Suprapubic skin (tissue), 4 donors: ENCODE measurements at regions not wholly inside any gene's neighbourhood (a gene's known extent, or its start where the extent isn't known, plus 50 kb on each side); places are given as distances from the start of the nearest gene placed in this dataset.

Experiments
- DNase-seq, 2 donors: peaks; one replicate each; pipeline ENCODE4 v3.0.0-alpha.2; 2019; ENCODE audit warnings: low spot score in 2 of 2
- H3K27ac ChIP-seq: fragments of 200-600 bp; sonication (generic); one replicate; pipeline ENCODE4 v1.5.1; 2019
- H3K27me3 ChIP-seq: fragments of 200-600 bp; sonication (generic); one replicate; pipeline ENCODE4 v1.5.1; 2019
- H3K36me3 ChIP-seq: fragments of 200-600 bp; sonication (generic); one replicate; pipeline ENCODE4 v1.5.1; 2019
- H3K4me1 ChIP-seq: fragments of 200-600 bp; sonication (generic); one replicate; pipeline ENCODE4 v1.5.1; 2019
- H3K4me3 ChIP-seq: fragments of 200-600 bp; sonication (generic); one replicate; pipeline ENCODE4 v1.5.1; 2019; ENCODE audit warnings: mild to moderate bottlenecking
- H3K9me3 ChIP-seq: fragments of 200-600 bp; sonication (generic); one replicate; pipeline ENCODE4 v1.5.1; 2019
- EP300 ChIP-seq: sonication (generic); formaldehyde crosslinking; IDR thresholded peaks from one replicate; pipeline ENCODE4 v1.6.1; 2017; ENCODE audit warnings: antibody characterized with exemption
- POLR2A ChIP-seq, 2 donors: fragments of 450-650 bp; IDR thresholded peaks; one replicate each; pipeline ENCODE4 v1.6.1; 2017; ENCODE audit warnings: antibody characterized with exemption in 2 of 2, mild to moderate bottlenecking in 2 of 2, moderate library complexity in 2 of 2
- POLR2AphosphoS5 ChIP-seq, 3 donors: sonication (generic); formaldehyde crosslinking; IDR thresholded peaks; one replicate each; pipeline ENCODE4 v1.6.1; 2017; ENCODE audit warnings: antibody characterized with exemption in 3 of 3
- WGBS: methylation state at CpG from one replicate; pipeline ENCODE4 v1.1.5; 2018; 5-methylcytosine and 5-hydroxymethylcytosine counted together
- TF ChIP-seq, protein P1 (sequence below), 2 donors: fragments of 200-600 bp in 1 of 2; fragments of 450-650 bp in 1 of 2; sonication (generic) in 1 of 2; IDR thresholded peaks; one replicate each; pipeline ENCODE4 v1.5.1; 2016 to 2019; ENCODE audit warnings: antibody characterized with exemption in 2 of 2, mild to moderate bottlenecking in 1 of 2, moderate library complexity in 1 of 2

DNA sequence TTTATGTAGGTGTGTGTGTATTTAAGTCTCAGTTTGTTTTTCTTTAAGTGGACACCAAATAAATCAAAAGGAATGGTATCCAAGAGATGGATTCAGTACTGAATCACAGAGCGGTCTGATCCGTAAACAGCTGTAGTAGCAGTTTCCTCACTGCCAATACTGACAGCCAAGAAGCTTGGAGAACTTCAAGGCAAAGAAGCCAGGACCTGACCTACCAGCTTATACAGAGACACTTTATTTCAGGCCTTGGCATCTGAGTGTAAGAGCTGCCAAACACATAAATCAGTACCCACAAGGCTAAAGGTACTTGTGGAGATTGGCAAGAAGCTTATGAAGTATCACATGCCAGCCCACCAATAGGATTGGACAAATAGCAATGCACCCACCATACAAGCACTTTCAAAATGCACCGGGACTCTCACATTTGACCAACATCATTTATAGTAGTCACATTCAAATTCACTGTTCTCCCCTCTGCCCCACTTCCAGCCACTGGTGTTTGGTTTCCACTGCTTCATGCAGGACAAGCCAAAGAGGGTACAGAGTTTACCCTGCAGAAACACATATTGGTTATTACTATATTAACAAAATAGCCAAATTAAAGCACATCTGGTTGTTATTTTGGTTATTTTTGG is 357.9 kb downstream of the KLF12 start:
- Histone ChIP-seq H3K27ac (no peak overlapping the region), H3K4me1 (no peaks in the 10 kb centered on the region), H3K9me3 (no peaks in the 10 kb centered on the region), H3K36me3 (no peaks in the 10 kb centered on the region), H3K4me3 (no peak overlapping the region), H3K27me3 (no peaks in the 10 kb centered on the region)
- DNase-seq, result no peak
- 66% methylated on average over 3 of the region's 3 CpGs for WGBS
- TF ChIP-seq POLR2A (IDR thresholded peaks at IDR 0.05), result no peak

DNA sequence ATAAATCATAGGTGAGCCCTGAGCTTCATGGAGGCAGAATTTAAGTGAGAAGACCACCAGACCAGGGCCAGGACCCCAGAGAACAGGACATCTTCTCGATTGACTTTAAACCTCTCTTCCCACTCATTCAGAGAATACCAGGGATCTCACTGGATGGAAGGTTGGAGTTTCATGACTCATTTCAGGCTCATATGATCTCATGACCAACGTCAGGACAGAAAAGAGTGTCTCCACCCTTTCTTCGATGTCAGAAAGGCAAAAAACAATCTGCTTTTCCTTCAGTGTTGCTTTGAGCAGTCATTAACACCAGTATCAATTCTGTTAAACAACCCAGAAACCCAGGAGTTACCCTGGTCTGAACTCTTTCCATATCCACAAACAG is 361.0 kb downstream of the KLF12 start:
- H3K4me1 ChIP-seq, result no peaks in the 10 kb centered on the region
- no peaks in the 10 kb centered on the region for H3K9me3 ChIP-seq
- H3K27me3 ChIP-seq, result no peaks in the 10 kb centered on the region
- no peak overlapping the region for H3K4me3 ChIP-seq
- no peak overlapping the region for H3K27ac ChIP-seq
- WGBS, result 69% methylated on average over 3 of the region's 3 CpGs
- H3K36me3 ChIP-seq, result no peaks in the 10 kb centered on the region
- TF ChIP-seq, protein P1, sequence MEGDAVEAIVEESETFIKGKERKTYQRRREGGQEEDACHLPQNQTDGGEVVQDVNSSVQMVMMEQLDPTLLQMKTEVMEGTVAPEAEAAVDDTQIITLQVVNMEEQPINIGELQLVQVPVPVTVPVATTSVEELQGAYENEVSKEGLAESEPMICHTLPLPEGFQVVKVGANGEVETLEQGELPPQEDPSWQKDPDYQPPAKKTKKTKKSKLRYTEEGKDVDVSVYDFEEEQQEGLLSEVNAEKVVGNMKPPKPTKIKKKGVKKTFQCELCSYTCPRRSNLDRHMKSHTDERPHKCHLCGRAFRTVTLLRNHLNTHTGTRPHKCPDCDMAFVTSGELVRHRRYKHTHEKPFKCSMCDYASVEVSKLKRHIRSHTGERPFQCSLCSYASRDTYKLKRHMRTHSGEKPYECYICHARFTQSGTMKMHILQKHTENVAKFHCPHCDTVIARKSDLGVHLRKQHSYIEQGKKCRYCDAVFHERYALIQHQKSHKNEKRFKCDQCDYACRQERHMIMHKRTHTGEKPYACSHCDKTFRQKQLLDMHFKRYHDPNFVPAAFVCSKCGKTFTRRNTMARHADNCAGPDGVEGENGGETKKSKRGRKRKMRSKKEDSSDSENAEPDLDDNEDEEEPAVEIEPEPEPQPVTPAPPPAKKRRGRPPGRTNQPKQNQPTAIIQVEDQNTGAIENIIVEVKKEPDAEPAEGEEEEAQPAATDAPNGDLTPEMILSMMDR (IDR thresholded peaks at IDR 0.05), result no peak
- no peak for DNase-seq

DNA sequence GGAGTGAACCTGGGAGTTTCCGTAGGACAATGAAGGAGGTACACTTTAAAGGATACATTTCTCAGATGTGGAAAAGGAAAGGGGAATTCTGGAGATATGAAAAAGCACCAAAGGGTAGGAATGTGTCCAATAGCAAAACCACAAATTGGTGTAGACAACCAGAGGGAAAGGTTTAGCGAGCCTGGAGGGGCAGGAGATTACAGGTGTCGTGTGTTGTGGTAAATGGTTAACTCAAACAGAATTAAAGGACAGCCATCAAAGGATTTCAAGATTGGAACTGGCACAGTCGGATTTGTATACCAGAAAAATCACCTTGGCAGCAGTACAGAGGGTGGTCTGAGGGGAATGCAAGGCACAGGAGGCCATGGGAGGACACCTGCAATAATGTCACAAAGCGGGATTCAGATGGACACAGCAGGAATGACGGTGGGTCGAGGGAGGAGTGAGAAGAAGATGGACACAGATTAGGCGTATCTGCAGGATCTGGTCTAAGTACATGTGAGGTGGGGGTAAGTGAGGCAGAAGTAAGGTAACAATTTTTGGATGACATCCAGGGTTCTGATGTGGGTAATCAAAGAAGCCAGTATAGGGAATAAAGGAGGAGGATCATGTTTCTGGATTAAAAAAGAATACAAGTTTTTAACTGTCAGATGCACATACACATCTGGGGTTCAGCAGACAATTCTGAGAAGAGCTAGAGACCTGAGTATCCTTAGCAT is 361.6 kb downstream of the KLF12 start:
- Histone ChIP-seq H3K9me3 (no peaks in the 10 kb centered on the region), H3K36me3 (no peaks in the 10 kb centered on the region), H3K27me3 (no peaks in the 10 kb centered on the region), H3K4me1 (no peaks in the 10 kb centered on the region), H3K27ac (no peak overlapping the region), H3K4me3 (no peak overlapping the region)
- TF ChIP-seq, protein P1 (IDR thresholded peaks at IDR 0.05), result no peak
- TF ChIP-seq POLR2AphosphoS5 (IDR thresholded peaks at IDR 0.05) (no peak), EP300 (no peak), POLR2A (IDR thresholded peaks at IDR 0.05) (no peak)
- 80% methylated on average over 8 of the region's 8 CpGs for WGBS
- no peak for DNase-seq

DNA sequence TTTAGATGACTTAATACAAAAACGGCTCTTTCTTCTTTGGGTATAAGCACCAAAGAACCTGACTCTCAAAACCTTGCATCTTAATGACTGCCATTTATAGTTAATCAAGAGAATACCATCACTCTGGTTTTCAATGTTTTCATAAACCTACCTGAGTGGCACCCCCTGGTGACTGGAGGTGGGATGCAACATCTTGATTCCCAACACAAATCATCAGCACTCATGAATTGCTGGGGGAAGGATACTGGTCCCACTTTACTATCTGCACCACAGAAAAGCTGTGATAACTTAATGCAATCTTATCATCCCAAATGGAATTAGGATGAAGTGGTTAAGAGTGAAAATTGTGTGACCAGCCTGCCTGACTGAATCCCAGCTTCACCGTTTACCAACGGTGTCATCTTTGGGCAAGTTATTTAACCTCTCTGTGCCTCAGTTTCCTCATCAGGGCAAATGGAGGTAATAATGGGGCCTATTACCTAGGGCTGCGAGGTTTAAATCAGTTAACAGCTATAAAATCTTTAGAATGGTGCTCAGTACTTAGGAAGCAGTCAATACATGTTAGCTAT is 366.4 kb downstream of the KLF12 start:
- 86% methylated on average over 4 of the region's 4 CpGs for WGBS
- TF ChIP-seq POLR2A (IDR thresholded peaks at IDR 0.05), result no peak
- no peak for TF ChIP-seq EP300
- no peak for TF ChIP-seq POLR2AphosphoS5 (IDR thresholded peaks at IDR 0.05)
- TF ChIP-seq, protein P1 (IDR thresholded peaks at IDR 0.05), result no peak

DNA sequence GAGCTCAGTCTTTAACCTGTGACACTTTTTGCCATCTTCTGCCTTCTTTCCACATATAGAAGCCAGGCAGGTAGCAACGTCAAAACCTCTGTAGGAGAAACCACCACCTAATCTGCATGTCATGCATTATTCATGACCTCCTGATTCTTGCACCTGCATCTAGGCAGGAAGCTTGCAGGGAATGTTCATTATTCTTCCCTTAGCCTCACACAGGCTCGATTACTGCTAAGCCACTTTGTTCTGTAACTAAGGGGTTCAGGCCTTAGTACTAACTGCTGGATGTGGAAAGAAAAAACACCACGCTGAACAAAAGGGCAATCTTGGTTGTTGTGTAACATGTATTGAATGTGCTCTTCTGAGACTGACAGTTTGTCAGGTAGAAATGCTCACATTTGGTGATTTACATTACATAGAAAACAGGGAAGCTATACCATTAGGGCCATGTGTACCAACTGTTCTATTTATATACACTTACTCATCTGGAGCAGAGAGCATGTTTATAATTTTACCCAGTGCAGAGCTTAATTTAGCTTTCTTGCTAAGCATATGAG is 366.9 kb downstream of the KLF12 start:
- DNase-seq, result no peak
- no peaks in the 10 kb centered on the region for H3K36me3 ChIP-seq
- H3K27ac ChIP-seq, result no peak overlapping the region
- TF ChIP-seq POLR2AphosphoS5 (IDR thresholded peaks at IDR 0.05) (no peak), POLR2A (IDR thresholded peaks at IDR 0.05) (no peak), EP300 (no peak)
- TF ChIP-seq, protein P1 (IDR thresholded peaks at IDR 0.05), result no peak
- peaks cover 23% of the 10 kb centered on the region for H3K4me1 ChIP-seq
- H3K27me3 ChIP-seq, result no peaks in the 10 kb centered on the region
- no peaks in the 10 kb centered on the region for H3K9me3 ChIP-seq
- WGBS, result 53% methylated on average over 3 of the region's 3 CpGs
- H3K4me3 ChIP-seq, result no peak overlapping the region

More for the DNA sequence above, 366.4 kb downstream of the KLF12 start:
- Histone ChIP-seq H3K27me3 (no peaks in the 10 kb centered on the region), H3K9me3 (no peaks in the 10 kb centered on the region), H3K27ac (no peak overlapping the region), H3K4me1 (peaks cover 23% of the 10 kb centered on the region), H3K36me3 (no peaks in the 10 kb centered on the region), H3K4me3 (no peak overlapping the region)
- no peak for DNase-seq
